HFFc6 (cell line): ENCODE measurements at regions not wholly inside any gene's neighbourhood (a gene's known extent, or its start where the extent isn't known, plus 50 kb on each side); places are given as distances from the start of the nearest gene placed in this dataset.

Source experiments
- DNase-seq: peaks from one replicate; pipeline ENCODE4 v3.0.0-alpha.2; 2018
- H3K27ac Mint-ChIP-seq: 2 replicates; pipeline ENCODE4 v1.8.0; 2020; ENCODE audit warnings: mild to moderate bottlenecking, mixed read lengths
- H3K27me3 Mint-ChIP-seq: 2 replicates; pipeline ENCODE4 v1.8.0; 2021; ENCODE audit warnings: mild to moderate bottlenecking, moderate library complexity, mixed read lengths; ENCODE audit not compliant: insufficient read depth
- H3K36me3 Mint-ChIP-seq: 2 replicates; pipeline ENCODE4 v1.8.0; 2021; ENCODE audit warnings: low read depth, mixed read lengths
- H3K4me1 Mint-ChIP-seq: 2 replicates; pipeline ENCODE4 v1.8.0; 2020; ENCODE audit warnings: low read depth, mixed read lengths
- H3K4me3 Mint-ChIP-seq: 2 replicates; pipeline ENCODE4 v1.8.0; 2020; ENCODE audit warnings: mild to moderate bottlenecking, moderate library complexity, mixed read lengths
- H3K9me3 Mint-ChIP-seq: 2 replicates; pipeline ENCODE4 v1.8.0; 2020; ENCODE audit warnings: mild to moderate bottlenecking, mixed read lengths
- TF ChIP-seq, protein P1 (sequence below): fragments of 200-600 bp; sonication (generic); IDR thresholded peaks from 2 replicates; pipeline ENCODE4 v1.5.0; 2021; ENCODE audit warnings: antibody characterized with exemption, mild to moderate bottlenecking

DNA sequence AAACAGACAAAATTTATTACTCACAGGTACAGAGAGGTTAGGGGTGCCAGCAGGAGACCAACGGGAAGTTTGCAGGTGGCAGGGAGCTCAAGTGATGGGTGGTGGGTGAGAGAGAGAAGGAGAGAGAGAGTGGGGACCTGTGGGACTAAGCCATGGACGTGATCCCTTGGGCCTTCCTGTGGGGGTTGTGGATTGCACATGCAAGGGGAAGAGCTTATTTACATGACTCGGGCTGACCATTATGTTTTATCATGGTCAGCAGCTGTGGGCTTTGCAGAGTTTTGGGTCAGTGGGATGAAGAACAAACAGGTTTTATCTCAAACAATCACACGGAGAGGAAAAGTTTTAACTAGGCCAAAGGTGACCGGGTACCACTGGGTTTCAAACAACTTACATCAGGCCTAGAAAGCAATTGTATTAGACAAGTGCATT is 156.2 kb upstream of the EXOC2 start:
- H3K27me3 Mint-ChIP-seq = peaks cover 7% of the 10 kb centered on the region
- no peak overlapping the region for H3K4me3 Mint-ChIP-seq
- TF ChIP-seq, protein P1, sequence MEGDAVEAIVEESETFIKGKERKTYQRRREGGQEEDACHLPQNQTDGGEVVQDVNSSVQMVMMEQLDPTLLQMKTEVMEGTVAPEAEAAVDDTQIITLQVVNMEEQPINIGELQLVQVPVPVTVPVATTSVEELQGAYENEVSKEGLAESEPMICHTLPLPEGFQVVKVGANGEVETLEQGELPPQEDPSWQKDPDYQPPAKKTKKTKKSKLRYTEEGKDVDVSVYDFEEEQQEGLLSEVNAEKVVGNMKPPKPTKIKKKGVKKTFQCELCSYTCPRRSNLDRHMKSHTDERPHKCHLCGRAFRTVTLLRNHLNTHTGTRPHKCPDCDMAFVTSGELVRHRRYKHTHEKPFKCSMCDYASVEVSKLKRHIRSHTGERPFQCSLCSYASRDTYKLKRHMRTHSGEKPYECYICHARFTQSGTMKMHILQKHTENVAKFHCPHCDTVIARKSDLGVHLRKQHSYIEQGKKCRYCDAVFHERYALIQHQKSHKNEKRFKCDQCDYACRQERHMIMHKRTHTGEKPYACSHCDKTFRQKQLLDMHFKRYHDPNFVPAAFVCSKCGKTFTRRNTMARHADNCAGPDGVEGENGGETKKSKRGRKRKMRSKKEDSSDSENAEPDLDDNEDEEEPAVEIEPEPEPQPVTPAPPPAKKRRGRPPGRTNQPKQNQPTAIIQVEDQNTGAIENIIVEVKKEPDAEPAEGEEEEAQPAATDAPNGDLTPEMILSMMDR = no peak
- H3K27ac Mint-ChIP-seq = no peak overlapping the region
- peaks cover 12% of the 10 kb centered on the region for H3K9me3 Mint-ChIP-seq
- DNase-seq = no peak
- peaks cover 2% of the 10 kb centered on the region; the same call in 1 of the 2 replicates for H3K4me1 Mint-ChIP-seq
- H3K36me3 Mint-ChIP-seq = no peaks in the 10 kb centered on the region

DNA sequence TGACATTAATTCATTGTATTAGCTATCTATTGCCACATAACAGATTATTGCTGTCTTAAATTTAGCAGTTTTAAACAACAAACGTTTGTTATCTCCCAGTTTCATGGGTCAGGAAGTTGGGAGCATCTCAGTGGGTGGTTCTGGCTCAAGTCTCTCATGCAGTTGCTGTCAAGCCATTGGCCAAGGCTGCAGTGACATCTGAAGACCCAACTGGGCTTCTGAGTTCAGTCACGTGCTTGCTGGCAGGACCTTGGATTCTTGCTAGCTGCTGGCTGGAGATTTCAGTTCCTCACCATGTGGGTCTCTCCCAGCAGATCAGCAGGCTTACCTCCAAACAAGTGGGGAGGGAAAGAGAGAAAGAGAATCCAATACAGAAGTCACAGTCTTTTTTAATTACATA is 152.6 kb upstream of the EXOC2 start:
- H3K9me3 Mint-ChIP-seq = peaks cover 12% of the 10 kb centered on the region
- H3K4me1 Mint-ChIP-seq = no peaks in the 10 kb centered on the region
- H3K36me3 Mint-ChIP-seq = no peaks in the 10 kb centered on the region
- peaks cover 8% of the 10 kb centered on the region for H3K27me3 Mint-ChIP-seq
- TF ChIP-seq, protein P1 = no peak
- no peak overlapping the region for H3K27ac Mint-ChIP-seq
- H3K4me3 Mint-ChIP-seq = no peak overlapping the region
- DNase-seq = no peak

DNA sequence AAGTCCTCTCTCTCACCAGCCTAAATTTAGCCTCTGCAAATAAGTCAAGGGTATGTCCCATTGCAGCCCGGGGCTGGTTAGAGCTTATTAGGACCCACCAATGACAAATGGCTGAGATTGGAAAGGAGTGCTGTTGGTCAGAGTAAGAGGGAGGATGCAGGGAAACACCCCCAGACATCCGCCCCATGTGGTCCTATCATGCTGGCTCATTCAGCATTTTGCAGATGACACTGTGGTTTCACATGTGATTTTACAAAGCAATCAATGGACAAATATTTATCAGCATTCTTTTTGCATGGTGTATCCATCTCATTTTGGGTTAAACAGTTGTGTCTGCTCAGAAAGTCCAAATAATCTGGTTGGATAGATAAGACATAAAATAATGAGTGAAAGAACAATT is 152.2 kb upstream of the EXOC2 start:
- Mint-ChIP-seq H3K9me3 (peaks cover 12% of the 10 kb centered on the region), H3K27me3 (peaks cover 8% of the 10 kb centered on the region), H3K4me1 (no peaks in the 10 kb centered on the region), H3K36me3 (no peaks in the 10 kb centered on the region), H3K4me3 (no peak overlapping the region), H3K27ac (no peak overlapping the region)
- TF ChIP-seq, protein P1 = no peak
- no peak for DNase-seq

- H3K4me3 Mint-ChIP-seq = no peak overlapping the region
These were observed 149.2 kb upstream of the EXOC2 start for GRCh38 chr6:842141-842540.

DNA sequence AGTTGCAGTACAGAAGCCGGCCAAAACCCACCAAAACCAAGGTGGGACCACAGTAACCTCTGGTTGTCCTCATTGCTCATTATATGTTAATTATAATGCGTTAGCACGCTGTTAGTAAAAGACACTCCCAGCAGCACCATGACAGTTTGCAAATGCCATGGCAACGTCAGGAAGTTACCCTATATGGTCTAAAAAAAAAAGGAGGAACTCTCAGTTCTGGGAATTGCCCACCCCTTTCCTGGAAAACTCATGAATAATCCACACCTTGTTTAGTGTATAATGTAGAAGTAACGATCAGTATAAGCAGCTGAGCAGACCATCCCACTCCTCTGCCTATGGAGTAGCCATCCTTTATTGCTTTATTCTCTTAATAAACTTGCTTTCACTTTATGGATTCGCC is 148.6 kb upstream of the EXOC2 start:
- DNase-seq = no peak
- Mint-ChIP-seq H3K4me3 (no peak overlapping the region), H3K27ac (no peak overlapping the region), H3K4me1 (no peaks in the 10 kb centered on the region), H3K27me3 (peaks cover 3% of the 10 kb centered on the region; the same call in 1 of the 2 replicates), H3K9me3 (no peaks in the 10 kb centered on the region), H3K36me3 (no peaks in the 10 kb centered on the region)
- TF ChIP-seq, protein P1 = no peak

More at GRCh38 chr6:842141-842540, 149.2 kb upstream of the EXOC2 start:
- Mint-ChIP-seq H3K9me3 (peaks cover 6% of the 10 kb centered on the region; the same call in 1 of the 2 replicates), H3K27me3 (peaks cover 3% of the 10 kb centered on the region), H3K36me3 (no peaks in the 10 kb centered on the region), H3K27ac (no peak overlapping the region), H3K4me1 (no peaks in the 10 kb centered on the region)
- DNase-seq = no peak
- TF ChIP-seq, protein P1 = no peak

- no peak for DNase-seq
- Mint-ChIP-seq H3K36me3 (no peaks in the 10 kb centered on the region; the same call in 1 of the 2 replicates), H3K27me3 (peaks cover 2% of the 10 kb centered on the region), H3K27ac (no peak overlapping the region), H3K9me3 (peaks cover 5% of the 10 kb centered on the region), H3K4me3 (no peak overlapping the region), H3K4me1 (no peaks in the 10 kb centered on the region)
- TF ChIP-seq, protein P1 = no peak
These were observed 146.3 kb upstream of the EXOC2 start for GRCh38 chr6:839201-839600.
